Fibroblast of peridontal ligament (primary cell): ENCODE measurements at regions not wholly inside any gene's neighbourhood (a gene's known extent, or its start where the extent isn't known, plus 50 kb on each side); places are given as distances from the start of the nearest gene placed in this dataset.
"Not testable (repeated sequence)": the region's sequence is repeated elsewhere in the genome, so short reads cannot be mapped to it uniquely, and the experiment has no call there.

Source experiments
- DNase-seq: peaks from one replicate; pipeline ENCODE4 v3.0.0-alpha.2; 2010; ENCODE audit errors: extremely low read depth

GRCh38 chr13:59408738-59409137, 755.0 kb downstream of the DIAPH3 start:
- DNase-seq: no peak

GRCh38 chr13:59409211-59409610, 754.5 kb downstream of the DIAPH3 start:
- peak; percentile 59 for DNase-seq

- no peak for DNase-seq
Measured at GRCh38 chr13:59409634-59410200, 754.0 kb downstream of the DIAPH3 start.

DNA sequence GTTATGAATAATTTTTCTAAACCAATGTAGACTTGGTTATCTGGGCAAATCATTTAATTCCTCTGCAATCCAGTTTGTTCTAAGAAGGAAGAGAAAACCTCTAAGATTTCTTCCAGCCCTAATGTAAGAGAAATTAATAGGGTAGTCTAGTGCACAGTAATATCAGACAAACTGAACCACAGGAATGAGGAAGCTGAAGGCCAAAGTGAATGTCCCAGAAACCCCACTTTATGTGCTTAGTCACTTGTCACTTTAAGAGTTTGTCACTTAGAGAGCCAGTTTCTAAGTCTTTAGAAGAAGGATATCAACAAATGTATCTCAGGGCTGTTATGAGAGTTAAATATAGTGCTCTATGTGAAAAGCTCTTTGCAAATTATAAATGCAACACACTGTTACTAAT, 750.6 kb downstream of the DIAPH3 start:
- no peak for DNase-seq

DNA sequence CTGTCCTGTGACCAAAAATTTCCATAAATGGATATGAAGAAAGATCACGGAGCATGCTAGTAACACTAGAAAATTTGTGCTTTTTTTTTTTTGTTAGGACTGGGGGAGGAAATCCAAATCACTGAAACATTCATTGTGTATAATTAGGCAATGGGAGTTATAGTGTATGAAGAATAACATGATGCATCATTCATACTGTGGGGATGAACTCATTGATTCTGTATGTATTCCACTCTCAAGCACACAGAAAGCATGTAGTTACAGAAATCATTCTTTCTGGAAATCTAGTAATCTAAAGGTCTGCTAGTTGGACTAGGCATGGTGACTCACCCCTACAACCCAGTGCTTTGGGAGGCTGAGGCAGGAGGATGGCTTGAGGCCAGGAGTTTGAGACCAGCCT, 749.7 kb downstream of the DIAPH3 start:
- DNase-seq: peak; percentile 39

DNA sequence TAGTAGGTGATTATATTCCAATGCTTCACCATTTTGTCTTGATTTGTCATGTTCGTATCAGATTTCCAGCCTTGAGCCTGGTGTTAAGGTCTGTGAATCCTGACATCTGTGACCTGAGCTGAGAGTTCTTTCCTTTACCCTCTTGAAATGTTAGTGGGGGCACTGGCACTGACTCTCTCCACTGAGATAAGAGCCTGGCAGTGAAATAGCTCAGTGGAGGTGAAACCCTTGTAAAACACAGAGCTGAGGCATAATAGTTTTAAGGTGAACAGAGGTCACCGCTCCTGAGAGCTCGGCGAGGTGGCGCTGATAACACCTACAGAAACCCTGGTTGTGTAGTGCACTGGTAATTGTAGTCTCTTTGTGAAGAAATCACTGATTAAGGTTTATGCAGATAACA, 748.2 kb downstream of the DIAPH3 start:
- no peak for DNase-seq

GRCh38 chr13:59416561-59416960, 747.2 kb downstream of the DIAPH3 start:
- no peak for DNase-seq

- no peak for DNase-seq
Measured at GRCh38 chr13:59422646-59423045, 741.1 kb downstream of the DIAPH3 start.

GRCh38 chr13:59423708-59424340, 739.9 kb downstream of the DIAPH3 start:
- DNase-seq: no peak

DNA sequence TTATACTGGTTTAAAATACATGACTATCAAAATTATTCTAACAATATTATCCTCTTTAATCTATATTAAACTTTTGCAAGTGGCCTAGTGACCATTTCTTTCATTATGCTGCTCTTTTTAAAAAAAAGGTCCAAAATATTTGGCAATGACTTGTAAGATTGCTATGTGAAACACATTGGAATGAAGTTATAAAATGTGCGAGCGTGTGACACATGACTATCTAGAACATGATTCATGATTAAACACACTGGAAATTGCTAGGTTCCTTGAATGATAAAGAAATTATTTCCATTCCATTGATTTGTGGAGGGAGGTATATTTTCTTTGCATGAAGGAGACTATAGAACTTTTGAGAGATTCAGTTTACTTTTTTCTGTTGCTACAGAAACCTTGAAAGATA, 739.1 kb downstream of the DIAPH3 start:
- peak; percentile 75 for DNase-seq

GRCh38 chr13:59425211-59425741, 738.5 kb downstream of the DIAPH3 start:
- DNase-seq: peak; percentile 89

- DNase-seq: no peak
Measured at GRCh38 chr13:59435024-59435423, 728.7 kb downstream of the DIAPH3 start.

GRCh38 chr13:59437544-59438301, 726.0 kb downstream of the DIAPH3 start:
- no peak for DNase-seq

- no peak for DNase-seq
Measured at GRCh38 chr13:59439776-59440428, 723.8 kb downstream of the DIAPH3 start.

DNA sequence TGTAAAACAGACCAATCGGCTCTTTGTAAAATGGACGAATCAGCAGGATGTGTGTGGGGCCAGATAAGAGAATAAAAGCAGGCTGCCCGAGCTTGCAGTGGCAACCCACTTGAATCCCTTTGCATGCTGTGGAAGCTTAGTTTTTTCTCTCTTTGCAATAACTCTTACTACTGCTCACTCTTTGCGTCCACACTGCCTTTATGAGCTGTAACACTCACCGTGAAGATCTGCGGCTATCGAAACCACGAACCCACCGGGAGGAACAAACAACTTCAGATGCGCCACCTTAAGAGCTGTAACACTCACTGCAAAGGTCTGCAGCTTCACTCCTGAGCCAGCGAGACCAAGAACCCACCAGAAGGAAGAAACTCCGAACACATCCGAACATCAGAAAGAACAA, 722.7 kb downstream of the DIAPH3 start:
- not testable (repeated sequence) for DNase-seq

GRCh38 chr13:59441596-59442280, 722.0 kb downstream of the DIAPH3 start:
- DNase-seq: no peak

DNA sequence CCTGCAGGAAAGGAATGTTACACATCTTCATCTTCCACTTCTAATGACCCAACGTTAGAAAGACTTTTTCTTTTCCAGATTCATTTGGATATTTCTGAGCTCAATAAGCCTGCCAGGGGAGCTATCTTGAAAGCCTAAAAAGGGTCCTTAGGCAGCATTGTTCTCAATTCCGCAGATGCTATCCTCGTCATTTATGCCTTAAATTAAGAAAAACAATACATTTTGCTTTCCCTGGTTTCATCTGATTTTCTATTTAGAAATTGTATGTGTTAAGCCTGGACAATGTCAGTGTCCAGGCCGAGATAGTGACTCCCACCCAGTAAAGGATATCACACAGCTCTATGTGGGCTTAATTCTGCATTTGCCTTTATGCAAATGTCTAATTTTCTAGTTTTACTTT, 721.3 kb downstream of the DIAPH3 start:
- no peak for DNase-seq

DNA sequence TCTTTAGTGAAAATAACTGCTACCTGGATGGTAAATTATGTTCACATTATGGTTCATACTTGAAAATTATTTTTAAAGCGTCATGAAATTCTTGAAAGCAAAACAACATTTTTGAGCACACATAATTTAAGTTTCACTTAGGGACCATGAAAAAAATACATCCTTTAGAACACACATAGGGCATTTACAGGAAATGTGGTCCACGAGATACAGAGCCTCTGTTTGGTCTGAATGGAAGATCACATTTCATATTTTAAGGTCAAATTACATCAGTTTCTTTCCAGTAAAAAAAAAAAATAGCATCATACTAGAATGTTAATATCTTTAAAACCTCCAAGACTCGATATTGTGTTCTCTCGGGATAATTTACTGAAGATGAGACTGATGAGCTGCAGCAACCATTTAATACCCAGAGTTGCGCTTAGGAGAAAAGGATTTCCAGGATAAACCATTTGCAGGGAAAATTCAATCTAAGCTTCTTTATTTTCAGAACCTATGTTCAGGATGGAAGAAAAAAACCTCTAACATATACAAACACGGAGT, 720.7 kb downstream of the DIAPH3 start:
- peak; percentile 65 for DNase-seq

DNA sequence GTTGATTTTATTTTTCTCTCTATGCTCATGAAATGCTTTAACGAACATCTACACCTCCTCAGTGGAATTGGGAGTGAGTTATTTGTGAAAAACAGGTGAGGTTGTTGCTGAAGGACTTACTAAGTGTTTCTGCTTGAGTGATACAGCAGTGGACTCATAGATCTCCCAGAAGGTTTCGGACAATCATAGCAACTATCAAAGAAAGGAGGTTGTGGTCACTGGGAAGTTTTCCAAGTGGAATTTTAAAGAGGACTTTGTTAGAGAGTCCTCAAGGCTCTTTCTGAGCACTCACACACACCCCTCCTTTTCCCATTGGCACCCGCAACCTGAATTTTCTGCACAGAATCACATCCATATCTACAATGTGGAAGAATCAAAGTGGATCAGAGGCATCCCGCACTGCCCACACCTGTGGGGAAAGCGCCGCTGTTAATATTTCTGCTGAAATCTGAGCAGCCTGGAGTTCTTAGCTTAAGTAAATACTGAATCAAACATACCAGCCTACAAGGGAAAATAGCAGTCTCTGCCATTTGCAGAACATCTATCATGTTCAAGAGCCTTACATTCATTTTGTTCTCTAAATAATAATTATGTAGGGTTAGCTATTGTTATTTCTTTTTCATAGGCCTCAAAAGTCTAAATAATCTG, 719.4 kb downstream of the DIAPH3 start:
- DNase-seq: no peak

- DNase-seq: no peak
Measured at GRCh38 chr13:59445812-59446211, 717.9 kb downstream of the DIAPH3 start.

DNA sequence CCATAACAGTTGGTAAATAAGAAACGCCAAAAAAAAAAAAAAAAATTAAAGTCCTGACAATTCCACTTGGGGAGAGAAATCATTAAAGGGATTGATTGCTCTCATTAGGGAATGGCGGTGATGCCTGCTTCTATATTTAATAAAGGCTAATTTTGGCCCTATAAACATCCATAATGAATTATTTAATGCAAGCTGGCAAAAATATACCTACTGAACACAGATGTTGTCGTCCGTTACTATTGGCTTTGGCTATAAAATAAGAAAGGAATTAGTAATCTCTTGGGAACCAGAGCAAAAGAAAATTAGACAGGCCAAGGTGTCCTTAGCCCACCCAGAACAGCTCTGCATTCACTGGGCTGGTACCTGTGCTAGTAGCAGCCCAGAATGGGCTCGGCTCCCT, 717.3 kb downstream of the DIAPH3 start:
- DNase-seq: no peak
